ENCODE measurements at regions not wholly inside any gene's neighbourhood (a gene's known extent, or its start where the extent isn't known, plus 50 kb on each side); places are given as distances from the start of the nearest gene placed in this dataset.

- DNase-seq: no peak
- 66 to 81% methylated on average over 4 of the region's 4 CpGs for WGBS, 2 donors
- Histone ChIP-seq H3K27me3 (no peaks in the 10 kb centered on the region), H3K36me3 (no peaks in the 10 kb centered on the region), H3K4me1 (peaks cover 0 to 3% of the 10 kb centered on the region in 2 donors), H3K4me3 (replicated peaks in 1 of 3) (no peak overlapping the region), H3K27ac (no peak overlapping the region), H3K9me3 (no peaks in the 10 kb centered on the region)
- intact Hi-C loops (cut with DNase I): no loop called here
- TF ChIP-seq POLR2A (IDR thresholded peaks at IDR 0.05) (no peak), CTCF (IDR thresholded peaks at IDR 0.05) (no peak)
Measured at GRCh38 chr6:56400273-56400672, 152.9 kb upstream of the COL21A1 start.

GRCh38 chr6:56399672-56400263, 152.4 kb upstream of the COL21A1 start:
- Histone ChIP-seq H3K27me3 (no peaks in the 10 kb centered on the region), H3K4me1 (peaks cover 0 to under 1% of the 10 kb centered on the region in 2 donors), H3K4me3 (replicated peaks in 1 of 3) (no peak overlapping the region), H3K36me3 (no peaks in the 10 kb centered on the region), H3K27ac (no peak overlapping the region), H3K9me3 (no peaks in the 10 kb centered on the region)
- TF ChIP-seq POLR2A (IDR thresholded peaks at IDR 0.05) (no peak), CTCF (IDR thresholded peaks at IDR 0.05) (no peak)
- 81 to 82% methylated on average over 10 of the region's 10 CpGs for WGBS, 2 donors
- intact Hi-C loops (cut with DNase I): no loop called here
- no peak for DNase-seq

- intact Hi-C loops (cut with DNase I): no loop called here
- WGBS, 2 donors: 86 to 90% methylated on average over 2 of the region's 2 CpGs
- Histone ChIP-seq H3K27me3 (no peaks in the 10 kb centered on the region), H3K4me1 (no peaks in the 10 kb centered on the region), H3K27ac (no peak overlapping the region), H3K9me3 (no peaks in the 10 kb centered on the region), H3K36me3 (no peaks in the 10 kb centered on the region), H3K4me3 (replicated peaks in 1 of 3) (no peak overlapping the region)
- no peak for TF ChIP-seq POLR2A (IDR thresholded peaks at IDR 0.05)
- TF ChIP-seq CTCF (IDR thresholded peaks at IDR 0.05): no peak
- no peak for DNase-seq
Measured at GRCh38 chr6:56399250-56399671, 151.9 kb upstream of the COL21A1 start.

- Histone ChIP-seq H3K9me3 (no peaks in the 10 kb centered on the region), H3K4me3 (replicated peaks in 1 of 3) (no peak overlapping the region), H3K27me3 (no peaks in the 10 kb centered on the region), H3K27ac (no peak overlapping the region), H3K4me1 (no peaks in the 10 kb centered on the region), H3K36me3 (no peaks in the 10 kb centered on the region)
- WGBS, 2 donors: 93 to 95% methylated on average over 2 of the region's 2 CpGs
- TF ChIP-seq CTCF (IDR thresholded peaks at IDR 0.05) (no peak), POLR2A (IDR thresholded peaks at IDR 0.05) (no peak)
- no peak for DNase-seq
- intact Hi-C loops (cut with DNase I): no loop called here
Measured at GRCh38 chr6:56396435-56396834, 149.1 kb upstream of the COL21A1 start.

GRCh38 chr6:56393615-56394612, 146.5 kb upstream of the COL21A1 start:
- Histone ChIP-seq H3K4me1 (peaks cover 1 to 3% of the 10 kb centered on the region in 2 donors), H3K27ac (no peak overlapping the region), H3K27me3 (no peaks in the 10 kb centered on the region), H3K4me3 (replicated peaks in 1 of 3) (no peak overlapping the region), H3K9me3 (no peaks in the 10 kb centered on the region), H3K36me3 (no peaks in the 10 kb centered on the region)
- no peak for TF ChIP-seq CTCF (IDR thresholded peaks at IDR 0.05)
- no peak for TF ChIP-seq POLR2A (IDR thresholded peaks at IDR 0.05)
- 95% methylated on average over 13 of the region's 13 CpGs for WGBS, 2 donors
- intact Hi-C loops (cut with DNase I): no loop called here
- DNase-seq: no peak
